CD8-positive, alpha-beta memory T cell (primary cell): ENCODE measurements at regions not wholly inside any gene's neighbourhood (a gene's known extent, or its start where the extent isn't known, plus 50 kb on each side); places are given as distances from the start of the nearest gene placed in this dataset.

Experiments used
- CTCF ChIA-PET: fragments of 350-600 bp; sonication (Branson Sonifier 250); formaldehyde crosslinking; loops from one replicate; lab custom pipeline; 2021; ENCODE audit warnings: antibody characterized with exemption; lab: Charles Lee
- POLR2A ChIA-PET: fragments of 350-600 bp; sonication (Branson Sonifier 250); formaldehyde crosslinking; loops from one replicate; lab custom pipeline; 2021; ENCODE audit warnings: antibody characterized with exemption; lab: Charles Lee
- DNase-seq, 5 donors: peaks; one replicate each; pipeline versions ENCODE4 v3.0.0 to v3.0.0-alpha.2; 2020 to 2022; ENCODE audit warnings: mixed read lengths in 1 of 5
- H3K27ac ChIP-seq: one replicate; pipeline ENCODE4 v1.7.0; 2013; ENCODE audit warnings: low read depth, mild to moderate bottlenecking, low read length, moderate library complexity
- H3K27me3 ChIP-seq: 2 replicates; pipeline ENCODE4 v1.7.0; 2013; ENCODE audit warnings: low read length, mild to moderate bottlenecking; ENCODE audit not compliant: insufficient read depth, poor library complexity, severe bottlenecking
- H3K36me3 ChIP-seq: 2 replicates; pipeline ENCODE4 v1.7.0; 2013; ENCODE audit warnings: mild to moderate bottlenecking, low read length, moderate library complexity; ENCODE audit not compliant: insufficient read depth
- H3K4me1 ChIP-seq: 2 replicates; pipeline ENCODE4 v1.7.0; 2013; ENCODE audit warnings: mild to moderate bottlenecking, low read length, moderate library complexity; ENCODE audit not compliant: insufficient read depth
- H3K4me3 ChIP-seq: 2 replicates; pipeline ENCODE4 v1.7.0; 2013; ENCODE audit warnings: mild to moderate bottlenecking, low read length
- H3K9me3 ChIP-seq: 2 replicates; pipeline ENCODE4 v1.7.0; 2013; ENCODE audit warnings: mild to moderate bottlenecking, low read length
- H3K27ac Mint-ChIP-seq, 8 donors: one replicate each; pipeline ENCODE4 v1.8.0; 2020 to 2021; ENCODE audit warnings: mixed read lengths in 8 of 8, mild to moderate bottlenecking in 6 of 8, inconsistent platforms in 3 of 8, moderate library complexity in 3 of 8
- H3K27me3 Mint-ChIP-seq, 2 donors: one replicate each; pipeline ENCODE4 v1.8.0; 2020 to 2021; ENCODE audit warnings: mixed read lengths in 2 of 2, mild to moderate bottlenecking in 1 of 2, moderate library complexity in 1 of 2
- H3K36me3 Mint-ChIP-seq, 3 donors: one replicate each; pipeline ENCODE4 v1.8.0; 2020 to 2021; ENCODE audit warnings: mixed read lengths in 3 of 3, inconsistent platforms in 1 of 3, mild to moderate bottlenecking in 1 of 3
- H3K4me1 Mint-ChIP-seq, 3 donors: one replicate each; pipeline ENCODE4 v1.8.0; 2020 to 2021; ENCODE audit warnings: mixed read lengths in 3 of 3, inconsistent platforms in 1 of 3, mild to moderate bottlenecking in 1 of 3
- H3K4me3 Mint-ChIP-seq, 7 donors: one replicate each; pipeline ENCODE4 v1.8.0; 2020 to 2021; ENCODE audit warnings: mixed read lengths in 7 of 7, mild to moderate bottlenecking in 6 of 7, moderate library complexity in 4 of 7, inconsistent platforms in 2 of 7
- H3K9me3 Mint-ChIP-seq, 5 donors: one replicate each; pipeline ENCODE4 v1.8.0; 2020 to 2022; ENCODE audit warnings: mixed read lengths in 5 of 5, mild to moderate bottlenecking in 3 of 5, moderate library complexity in 2 of 5, inconsistent platforms in 1 of 5

GRCh38 chr18:10047237-10047636, 133.4 kb downstream of the VAPA start:
- Histone ChIP-seq H3K4me1 (no peaks in the 10 kb centered on the region), H3K9me3 (no peaks in the 10 kb centered on the region), H3K27ac (no peak overlapping the region), H3K36me3 (no peaks in the 10 kb centered on the region), H3K4me3 (no peak overlapping the region), H3K27me3 (no peaks in the 10 kb centered on the region)
- H3K4me3 Mint-ChIP-seq, result no peak overlapping the region
- CTCF ChIA-PET, result no interaction called here
- peaks cover 0 to 6% (median 5%) of the 10 kb centered on the region in 5 donors for H3K9me3 Mint-ChIP-seq
- no peak overlapping the region for H3K27ac Mint-ChIP-seq
- peaks cover 3 to 4% of the 10 kb centered on the region in 2 donors for H3K27me3 Mint-ChIP-seq
- H3K4me1 Mint-ChIP-seq, result no peaks in the 10 kb centered on the region
- no peak for DNase-seq
- POLR2A ChIA-PET, result no interaction called here
- no peaks in the 10 kb centered on the region for H3K36me3 Mint-ChIP-seq

DNA sequence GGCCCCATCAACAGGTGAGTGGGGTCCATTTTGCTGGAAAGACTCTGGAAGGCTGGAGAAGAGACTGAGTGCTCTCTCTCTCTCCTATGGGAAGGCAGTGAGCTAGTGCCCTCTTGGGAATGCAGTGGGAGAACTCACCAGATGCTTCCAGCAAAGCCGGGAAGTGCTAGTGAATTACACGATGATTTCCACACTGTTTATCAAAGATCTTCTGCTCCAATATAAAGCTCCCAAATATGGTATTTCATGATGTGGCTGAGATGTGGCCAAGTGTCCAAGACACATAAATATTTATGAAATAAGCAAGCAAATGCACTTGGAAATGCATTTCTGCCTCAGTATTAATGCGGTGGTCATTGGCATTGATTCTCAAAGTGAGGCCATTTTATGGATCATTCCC, 135.9 kb downstream of the VAPA start:
- Mint-ChIP-seq H3K27me3 (peaks cover 3 to 9% of the 10 kb centered on the region in 2 donors), H3K27ac (no peak overlapping the region), H3K9me3 (peaks cover 0 to 3% (median 0%) of the 10 kb centered on the region in 5 donors), H3K4me1 (no peaks in the 10 kb centered on the region), H3K36me3 (no peaks in the 10 kb centered on the region), H3K4me3 (no peak overlapping the region)
- H3K4me1 ChIP-seq, result no peaks in the 10 kb centered on the region
- H3K27me3 ChIP-seq, result no peaks in the 10 kb centered on the region
- CTCF ChIA-PET, result no interaction called here
- H3K36me3 ChIP-seq, result no peaks in the 10 kb centered on the region
- no peaks in the 10 kb centered on the region for H3K9me3 ChIP-seq
- no peak overlapping the region for H3K27ac ChIP-seq
- no peak for DNase-seq
- POLR2A ChIA-PET, result no interaction called here
- no peak overlapping the region for H3K4me3 ChIP-seq

DNA sequence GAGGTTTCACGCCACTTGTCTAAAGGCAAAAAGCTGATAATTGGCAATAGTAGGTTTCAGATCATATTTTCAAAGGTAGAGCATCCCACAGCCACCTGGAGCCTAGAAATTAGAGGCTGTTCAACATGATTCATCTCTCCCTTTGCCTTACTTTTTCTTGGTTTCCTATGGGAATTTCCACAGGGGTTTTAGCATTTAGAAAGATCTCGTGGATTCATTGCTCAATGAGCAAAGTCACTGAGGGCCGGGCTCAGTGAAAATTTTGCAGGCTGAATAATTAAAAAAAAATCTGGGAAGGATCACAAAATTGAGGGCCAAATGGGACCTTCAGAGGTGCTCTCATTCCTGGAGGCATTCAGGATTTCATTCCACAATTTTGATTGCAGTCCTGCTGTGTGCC, 137.1 kb downstream of the VAPA start:
- peaks cover 0 to 1% (median 0%) of the 10 kb centered on the region in 5 donors for H3K9me3 Mint-ChIP-seq
- no peaks in the 10 kb centered on the region for H3K4me1 ChIP-seq
- ChIA-PET POLR2A (no interaction called here), CTCF (no interaction called here)
- no peak overlapping the region for H3K27ac ChIP-seq
- DNase-seq, result no peak
- H3K27me3 Mint-ChIP-seq, result peaks cover 3 to 9% of the 10 kb centered on the region in 2 donors
- no peaks in the 10 kb centered on the region for H3K27me3 ChIP-seq
- H3K4me3 ChIP-seq, result no peak overlapping the region
- no peaks in the 10 kb centered on the region for H3K4me1 Mint-ChIP-seq
- H3K27ac Mint-ChIP-seq, result no peak overlapping the region
- no peaks in the 10 kb centered on the region for H3K36me3 Mint-ChIP-seq
- no peak overlapping the region for H3K4me3 Mint-ChIP-seq
- H3K9me3 ChIP-seq, result no peaks in the 10 kb centered on the region
- no peaks in the 10 kb centered on the region for H3K36me3 ChIP-seq

GRCh38 chr18:10051877-10052631, 138.2 kb downstream of the VAPA start:
- no peak overlapping the region for H3K27ac ChIP-seq
- Mint-ChIP-seq H3K36me3 (no peaks in the 10 kb centered on the region), H3K4me1 (no peaks in the 10 kb centered on the region), H3K4me3 (no peak overlapping the region), H3K27ac (no peak overlapping the region), H3K9me3 (peaks cover 0 to 1% (median 0%) of the 10 kb centered on the region in 5 donors), H3K27me3 (peaks cover 3 to 9% of the 10 kb centered on the region in 2 donors)
- ChIA-PET CTCF (no interaction called here), POLR2A (no interaction called here)
- H3K4me3 ChIP-seq, result no peak overlapping the region
- H3K27me3 ChIP-seq, result no peaks in the 10 kb centered on the region
- H3K9me3 ChIP-seq, result no peaks in the 10 kb centered on the region
- no peaks in the 10 kb centered on the region for H3K36me3 ChIP-seq
- DNase-seq, result no peak
- no peaks in the 10 kb centered on the region for H3K4me1 ChIP-seq

DNA sequence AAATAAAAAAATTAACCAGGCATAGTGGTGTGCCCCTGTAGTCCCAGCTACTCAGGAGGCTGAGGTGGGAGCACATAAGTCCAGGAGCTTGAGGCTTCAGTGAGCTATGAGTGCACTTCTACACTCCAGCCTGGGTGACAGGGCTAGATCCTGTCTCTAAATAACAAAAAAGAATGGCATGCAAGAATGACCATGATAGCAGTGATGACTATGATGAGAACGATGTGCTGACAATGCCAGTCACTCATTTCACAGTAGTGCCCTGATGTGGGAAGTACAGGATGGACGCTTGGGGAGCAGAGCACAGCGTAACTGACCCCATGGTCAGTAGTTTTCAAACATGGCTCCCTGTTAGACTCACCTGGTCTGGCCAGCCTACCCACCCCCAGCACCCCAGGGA, 139.1 kb downstream of the VAPA start:
- Mint-ChIP-seq H3K36me3 (no peaks in the 10 kb centered on the region), H3K27ac (no peak overlapping the region)
- POLR2A ChIA-PET, result no interaction called here

DNA sequence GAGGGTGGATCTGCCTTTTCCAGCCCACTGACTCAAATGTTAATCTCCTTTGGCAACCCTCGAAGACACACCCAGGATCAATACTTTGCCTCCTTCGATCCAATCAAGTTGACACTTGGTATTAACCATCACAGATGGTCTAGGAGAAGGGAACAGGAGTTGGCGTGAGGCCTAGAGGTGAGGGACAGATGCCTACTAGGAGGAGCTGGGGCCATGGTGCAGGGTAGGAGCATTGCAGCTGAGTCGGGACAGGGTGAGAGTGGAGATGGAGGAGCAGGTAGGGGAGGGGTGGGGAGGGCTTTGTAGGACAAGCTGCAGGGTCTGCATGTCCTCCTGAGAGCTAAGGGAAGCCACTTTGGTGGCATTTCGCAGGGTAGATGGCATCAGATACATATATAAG, 140.0 kb downstream of the VAPA start:
- no peaks in the 10 kb centered on the region for H3K36me3 Mint-ChIP-seq
- no peaks in the 10 kb centered on the region for H3K4me1 Mint-ChIP-seq
- Histone ChIP-seq H3K27me3 (no peaks in the 10 kb centered on the region), H3K9me3 (no peaks in the 10 kb centered on the region), H3K4me3 (no peak overlapping the region), H3K36me3 (no peaks in the 10 kb centered on the region), H3K27ac (no peak overlapping the region), H3K4me1 (no peaks in the 10 kb centered on the region)
- H3K27me3 Mint-ChIP-seq, result peaks cover 3 to 5% of the 10 kb centered on the region in 2 donors
- ChIA-PET POLR2A (no interaction called here), CTCF (no interaction called here)
- no peak overlapping the region for H3K27ac Mint-ChIP-seq
- DNase-seq, result no peak
- peaks cover 0 to 1% (median 0%) of the 10 kb centered on the region in 5 donors for H3K9me3 Mint-ChIP-seq
- H3K4me3 Mint-ChIP-seq, result no peak overlapping the region

More for the DNA sequence above, 139.1 kb downstream of the VAPA start:
- H3K4me1 Mint-ChIP-seq, result no peaks in the 10 kb centered on the region
- H3K4me1 ChIP-seq, result no peaks in the 10 kb centered on the region
- H3K9me3 ChIP-seq, result no peaks in the 10 kb centered on the region
- CTCF ChIA-PET, result no interaction called here
- peaks cover 0 to 1% (median 0%) of the 10 kb centered on the region in 5 donors for H3K9me3 Mint-ChIP-seq
- peaks cover 4 to 6% of the 10 kb centered on the region in 2 donors for H3K27me3 Mint-ChIP-seq
- H3K4me3 Mint-ChIP-seq, result no peak overlapping the region
- no peaks in the 10 kb centered on the region for H3K36me3 ChIP-seq
- DNase-seq, result no peak
- no peaks in the 10 kb centered on the region for H3K27me3 ChIP-seq
- H3K27ac ChIP-seq, result no peak overlapping the region
- H3K4me3 ChIP-seq, result no peak overlapping the region

- Histone ChIP-seq H3K36me3 (no peaks in the 10 kb centered on the region), H3K9me3 (no peaks in the 10 kb centered on the region), H3K27ac (no peak overlapping the region), H3K27me3 (no peaks in the 10 kb centered on the region), H3K4me3 (no peak overlapping the region), H3K4me1 (no peaks in the 10 kb centered on the region)
- DNase-seq, result no peak
- no peak overlapping the region for H3K4me3 Mint-ChIP-seq
- no peak overlapping the region for H3K27ac Mint-ChIP-seq
- peaks cover 0 to 1% (median 0%) of the 10 kb centered on the region in 5 donors for H3K9me3 Mint-ChIP-seq
- H3K4me1 Mint-ChIP-seq, result no peaks in the 10 kb centered on the region
- ChIA-PET POLR2A (no interaction called here), CTCF (no interaction called here)
- peaks cover 3 to 5% of the 10 kb centered on the region in 2 donors for H3K27me3 Mint-ChIP-seq
- H3K36me3 Mint-ChIP-seq, result no peaks in the 10 kb centered on the region
These were observed 140.6 kb downstream of the VAPA start for GRCh38 chr18:10054366-10054765.

- Mint-ChIP-seq H3K9me3 (peaks cover 0 to 1% (median 0%) of the 10 kb centered on the region in 5 donors), H3K27ac (no peak overlapping the region), H3K4me3 (no peak overlapping the region), H3K4me1 (no peaks in the 10 kb centered on the region), H3K36me3 (no peaks in the 10 kb centered on the region), H3K27me3 (peaks cover 3 to 5% of the 10 kb centered on the region in 2 donors)
- no peaks in the 10 kb centered on the region for H3K27me3 ChIP-seq
- no peak overlapping the region for H3K4me3 ChIP-seq
- DNase-seq, result no peak
- CTCF ChIA-PET, result no interaction called here
- H3K4me1 ChIP-seq, result no peaks in the 10 kb centered on the region
- POLR2A ChIA-PET, result interaction anchor here (0.5 kb wide), 1 partner anchor 1247 kb away, joined by 6 read pairs; no protein-coding TSS in a partner anchor
- H3K27ac ChIP-seq, result no peak overlapping the region
- H3K9me3 ChIP-seq, result no peaks in the 10 kb centered on the region
- H3K36me3 ChIP-seq, result no peaks in the 10 kb centered on the region
These were observed 141.4 kb downstream of the VAPA start for GRCh38 chr18:10055125-10055750.
